ENCODE measurements at regions not wholly inside any gene's neighbourhood (a gene's known extent, or its start where the extent isn't known, plus 50 kb on each side); places are given as distances from the start of the nearest gene placed in this dataset.

GRCh38 chr5:89067362-89067761, 184.4 kb upstream of the MEF2C start:
- TF ChIP-seq, protein P1, sequence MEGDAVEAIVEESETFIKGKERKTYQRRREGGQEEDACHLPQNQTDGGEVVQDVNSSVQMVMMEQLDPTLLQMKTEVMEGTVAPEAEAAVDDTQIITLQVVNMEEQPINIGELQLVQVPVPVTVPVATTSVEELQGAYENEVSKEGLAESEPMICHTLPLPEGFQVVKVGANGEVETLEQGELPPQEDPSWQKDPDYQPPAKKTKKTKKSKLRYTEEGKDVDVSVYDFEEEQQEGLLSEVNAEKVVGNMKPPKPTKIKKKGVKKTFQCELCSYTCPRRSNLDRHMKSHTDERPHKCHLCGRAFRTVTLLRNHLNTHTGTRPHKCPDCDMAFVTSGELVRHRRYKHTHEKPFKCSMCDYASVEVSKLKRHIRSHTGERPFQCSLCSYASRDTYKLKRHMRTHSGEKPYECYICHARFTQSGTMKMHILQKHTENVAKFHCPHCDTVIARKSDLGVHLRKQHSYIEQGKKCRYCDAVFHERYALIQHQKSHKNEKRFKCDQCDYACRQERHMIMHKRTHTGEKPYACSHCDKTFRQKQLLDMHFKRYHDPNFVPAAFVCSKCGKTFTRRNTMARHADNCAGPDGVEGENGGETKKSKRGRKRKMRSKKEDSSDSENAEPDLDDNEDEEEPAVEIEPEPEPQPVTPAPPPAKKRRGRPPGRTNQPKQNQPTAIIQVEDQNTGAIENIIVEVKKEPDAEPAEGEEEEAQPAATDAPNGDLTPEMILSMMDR (IDR thresholded peaks at IDR 0.05; ENCODE audit: extremely low read depth in 1 of 2, insufficient read depth in 1 of 2, low read depth in 1 of 2, low read length in 2 of 2): no peak
- TF ChIP-seq FOS (IDR thresholded peaks at IDR 0.05; ENCODE audit: borderline replicate concordance, insufficient read depth, low read length): no peak
- TF ChIP-seq EZH2 (IDR thresholded peaks at IDR 0.05; ENCODE audit: borderline replicate concordance, low read depth, low read length, severe bottlenecking): no peak
- TF ChIP-seq MYC (IDR thresholded peaks at IDR 0.05; ENCODE audit: low read depth, low read length): no peak

All from endothelial cell of umbilical vein (primary cell).